GM12892 (cell line): ENCODE measurements at regions not wholly inside any gene's neighbourhood (a gene's known extent, or its start where the extent isn't known, plus 50 kb on each side); places are given as distances from the start of the nearest gene placed in this dataset.

ENCODE experiments used
- DNase-seq: peaks from one replicate; pipeline ENCODE4 v3.0.0; 2011; ENCODE audit not compliant: insufficient read length
- FAIRE-seq: peaks from 2 replicates; lab custom pipeline; 2011; peaks lifted over from hg19 to GRCh38; lab: Jason Lieb, UNC
- POLR2A ChIP-seq: IDR thresholded peaks from 2 replicates; pipeline ENCODE4 v1.6.1; 2011; ENCODE audit warnings: low read depth, low read length, control low read depth
- POLR2AphosphoS5 ChIP-seq: IDR thresholded peaks from 2 replicates; pipeline ENCODE4 v1.6.1; 2011; ENCODE audit warnings: low read depth, low read length, control low read depth
- TAF1 ChIP-seq: IDR thresholded peaks from 2 replicates; pipeline ENCODE4 v1.6.1; 2011; ENCODE audit warnings: low read depth, mild to moderate bottlenecking, control low read depth, low read length, borderline replicate concordance

DNA sequence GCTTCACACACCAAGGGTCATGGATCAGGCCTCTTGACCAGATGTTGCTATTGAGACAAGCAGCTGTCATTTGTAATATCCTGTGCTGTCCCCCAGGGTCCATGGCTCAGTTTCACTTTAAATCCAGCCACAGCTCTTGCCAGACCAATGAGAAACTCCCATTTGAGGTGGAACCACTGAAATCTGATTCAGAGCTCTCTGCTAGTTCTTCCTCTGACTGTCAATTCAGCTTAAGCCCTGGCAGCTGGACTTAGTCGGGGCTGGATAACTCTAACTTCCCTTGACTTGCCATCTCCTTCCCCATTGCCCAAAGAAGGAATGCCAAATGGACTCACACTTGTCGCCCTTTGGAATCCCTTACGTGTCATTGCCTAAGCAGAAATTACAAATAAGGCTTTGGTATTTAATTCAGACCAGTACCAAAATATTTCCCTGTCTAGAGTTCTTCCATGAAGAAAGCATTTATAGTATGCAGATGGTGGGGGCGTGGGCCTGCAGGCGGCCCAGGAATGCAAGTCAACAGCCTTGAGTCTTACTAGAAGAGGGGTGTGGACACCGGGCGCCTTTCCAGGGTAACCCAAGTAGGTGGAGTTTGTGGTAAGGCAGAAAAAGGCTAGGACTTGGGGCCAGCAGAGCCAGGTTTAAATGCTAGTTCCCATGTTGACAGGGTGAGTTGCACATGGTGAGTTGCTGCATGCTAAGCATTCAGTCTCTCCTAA is 96.9 kb upstream of the TMPO start:
- no peak for FAIRE-seq
- TF ChIP-seq POLR2A = no peak
- no peak for TF ChIP-seq POLR2AphosphoS5
- no peak for TF ChIP-seq TAF1
- no peak for DNase-seq

DNA sequence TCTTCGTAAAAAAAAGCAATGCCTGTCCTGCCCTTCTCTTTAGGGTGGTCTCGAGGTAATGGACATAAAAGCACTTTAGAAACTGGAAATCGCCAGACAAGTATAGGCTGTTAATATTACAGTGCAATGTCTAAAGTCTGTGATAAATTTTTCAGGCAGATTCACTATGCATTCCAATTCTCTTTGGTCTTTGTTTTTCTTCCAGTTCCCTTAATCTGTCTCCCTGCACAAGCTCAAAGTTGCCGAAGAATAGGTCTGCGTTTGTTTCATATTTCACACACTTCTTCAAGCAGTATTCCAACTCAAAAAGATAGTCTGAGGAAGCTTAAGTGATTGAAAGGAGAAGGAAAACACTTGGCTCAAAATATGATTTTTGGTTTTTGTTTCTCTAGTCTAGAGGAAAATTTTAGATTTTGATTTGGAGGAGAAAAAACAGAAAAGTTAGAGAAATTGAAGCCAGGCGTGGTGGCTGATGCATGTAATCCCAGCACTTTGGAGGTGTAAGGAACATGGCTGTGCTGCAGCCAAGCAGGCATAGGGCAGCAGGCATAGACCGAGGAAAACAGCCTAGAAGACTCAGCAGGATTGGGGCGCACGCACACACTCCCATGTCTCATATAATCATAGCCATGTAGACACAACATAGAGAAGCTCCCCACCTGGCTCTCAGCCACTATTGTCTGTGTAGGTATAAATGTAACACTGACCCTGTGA is 96.2 kb upstream of the TMPO start:
- no peak for FAIRE-seq
- no peak for DNase-seq
- TF ChIP-seq POLR2AphosphoS5 (no peak), TAF1 (no peak), POLR2A (no peak)

DNA sequence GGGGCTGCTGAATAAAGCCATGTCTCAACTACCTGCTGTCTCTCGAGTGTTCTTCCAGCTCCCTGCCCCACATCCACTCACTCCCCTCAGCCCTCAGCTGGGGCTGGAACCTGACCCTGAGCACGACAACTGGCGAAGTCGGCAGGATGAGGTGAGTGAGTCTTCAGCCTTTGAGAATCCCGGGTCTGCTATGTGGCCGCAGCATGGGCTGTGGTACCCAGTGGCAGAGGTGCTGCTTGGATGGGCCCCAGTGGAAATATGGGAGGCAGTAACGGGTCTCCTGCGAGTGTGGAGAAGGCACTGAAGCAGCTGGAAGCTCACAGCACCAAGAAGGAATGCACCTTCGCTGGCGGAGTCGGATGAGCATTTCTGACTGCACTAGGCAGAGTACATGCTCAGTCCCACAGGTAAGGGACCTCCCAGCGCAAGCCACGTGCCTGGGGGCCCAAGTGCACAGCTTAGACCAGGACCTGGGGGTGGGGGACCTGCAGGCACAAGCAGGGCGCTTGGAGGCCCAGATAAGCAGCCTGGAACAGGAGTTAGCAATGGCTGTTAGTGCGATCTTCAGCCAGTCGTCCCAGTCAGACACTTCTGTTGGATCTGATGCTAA is 95.5 kb upstream of the TMPO start:
- TF ChIP-seq POLR2A = no peak
- TF ChIP-seq POLR2AphosphoS5 = no peak
- TF ChIP-seq TAF1 = no peak

DNA sequence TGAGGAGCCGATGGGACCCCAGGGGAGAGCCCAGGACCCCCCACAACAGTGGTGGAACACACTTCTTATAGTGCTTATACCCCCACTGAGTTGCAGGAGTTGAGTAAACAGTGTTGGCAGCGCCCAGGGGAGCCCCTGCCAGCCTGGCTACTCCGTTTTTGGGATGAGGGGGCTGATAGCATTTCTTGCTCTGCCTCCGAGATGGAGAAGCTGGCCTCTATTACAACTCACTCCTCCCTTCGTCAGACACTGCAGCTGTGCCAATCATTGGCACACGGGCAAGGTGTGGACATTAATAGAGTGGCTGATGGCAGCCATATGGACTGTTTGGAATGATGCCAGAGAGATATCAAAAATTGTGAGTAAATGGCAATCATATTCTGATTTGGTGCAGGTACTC is 94.9 kb upstream of the TMPO start:
- no peak for FAIRE-seq
- TF ChIP-seq POLR2AphosphoS5 (no peak), TAF1 (no peak), POLR2A (no peak)

More for the DNA sequence above, 95.5 kb upstream of the TMPO start:
- FAIRE-seq (no peak), DNase-seq (no peak)

DNA sequence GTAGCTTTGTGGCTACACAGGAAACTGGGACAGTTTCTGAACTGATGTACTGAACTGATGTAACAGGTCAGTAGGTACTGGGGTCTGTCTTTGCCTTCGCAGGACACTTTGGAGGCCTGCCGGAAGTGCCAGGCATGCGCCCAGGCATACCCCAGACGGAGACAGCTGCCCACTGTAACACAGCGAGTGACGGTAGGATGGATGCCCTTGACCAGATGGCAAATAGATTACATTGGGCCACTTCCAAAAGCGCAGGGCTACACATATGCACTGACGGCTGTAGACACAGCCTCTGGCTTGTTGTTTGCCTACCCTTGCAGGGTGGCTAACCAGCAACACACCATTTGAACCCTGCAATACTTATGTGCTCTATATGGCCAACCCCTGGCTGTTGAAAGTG is 94.1 kb upstream of the TMPO start:
- FAIRE-seq (no peak), DNase-seq (no peak)
- TF ChIP-seq POLR2A = no peak
- no peak for TF ChIP-seq POLR2AphosphoS5
- no peak for TF ChIP-seq TAF1

More for the DNA sequence above, 94.9 kb upstream of the TMPO start:
- no peak for DNase-seq

DNA sequence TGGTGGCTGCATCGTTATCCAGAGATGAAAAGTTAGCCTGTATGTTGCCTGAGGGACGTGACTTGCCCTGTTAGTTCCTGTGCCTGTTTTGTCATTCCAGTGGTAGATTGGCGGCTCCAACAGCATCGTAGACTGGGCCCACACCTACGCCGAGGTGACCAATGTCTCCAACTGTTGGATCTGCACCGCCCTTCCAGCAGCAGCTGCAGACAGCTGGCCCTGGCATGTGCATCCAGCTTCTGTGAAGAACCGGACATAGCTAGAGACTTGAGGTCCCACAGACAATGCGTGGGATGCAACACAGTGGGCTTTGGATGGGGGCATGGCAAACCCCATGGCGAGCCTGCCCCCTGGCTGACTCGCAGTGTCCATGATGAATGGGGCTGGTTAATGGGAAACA is 93.0 kb upstream of the TMPO start:
- TF ChIP-seq TAF1 (no peak), POLR2AphosphoS5 (no peak), POLR2A (no peak)
- DNase-seq (no peak), FAIRE-seq (no peak)

DNA sequence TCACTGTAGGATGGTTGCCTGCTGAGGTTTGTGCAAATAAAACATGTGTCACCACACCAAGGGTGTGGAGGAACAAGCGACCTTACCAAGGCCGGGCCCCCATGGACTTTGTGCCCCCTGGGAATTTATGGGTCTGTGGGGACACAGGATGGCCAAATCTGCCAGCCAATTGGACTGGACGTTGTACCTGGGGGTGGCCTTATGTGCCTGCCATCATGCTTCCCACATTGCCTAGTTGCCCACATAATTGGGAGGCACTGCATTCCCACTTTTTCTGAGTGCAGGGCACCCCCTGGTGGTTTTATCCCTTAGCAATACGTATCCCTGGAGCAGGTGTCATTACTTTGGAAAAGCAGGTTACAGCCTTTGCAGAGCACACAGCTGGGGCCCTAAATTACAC is 92.6 kb upstream of the TMPO start:
- no peak for DNase-seq
- no peak for TF ChIP-seq POLR2A
- TF ChIP-seq TAF1 = no peak
- TF ChIP-seq POLR2AphosphoS5 = no peak

DNA sequence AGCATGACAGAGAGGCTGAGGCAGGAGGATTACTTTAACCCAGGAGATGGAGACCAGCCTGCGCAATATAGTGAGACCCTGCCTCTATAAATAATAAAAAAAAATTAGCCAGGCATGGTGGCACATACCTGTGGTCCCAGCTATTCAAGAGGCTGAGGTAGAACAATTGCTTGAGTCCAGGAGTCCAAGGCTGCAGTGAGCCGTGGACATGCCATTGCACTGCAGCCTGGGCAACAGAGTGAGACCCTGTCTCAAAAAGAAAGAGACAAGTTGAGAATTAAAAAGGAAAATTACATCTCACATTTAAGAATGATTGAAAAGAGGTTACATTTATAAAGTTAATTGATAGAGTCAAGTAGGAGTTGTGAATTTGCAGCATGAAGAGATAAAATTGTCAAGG is 91.4 kb upstream of the TMPO start:
- no peak for DNase-seq
- FAIRE-seq = no peak
- TF ChIP-seq TAF1 = no peak
- TF ChIP-seq POLR2A = no peak
- no peak for TF ChIP-seq POLR2AphosphoS5

More for the DNA sequence above, 92.6 kb upstream of the TMPO start:
- no peak for FAIRE-seq

DNA sequence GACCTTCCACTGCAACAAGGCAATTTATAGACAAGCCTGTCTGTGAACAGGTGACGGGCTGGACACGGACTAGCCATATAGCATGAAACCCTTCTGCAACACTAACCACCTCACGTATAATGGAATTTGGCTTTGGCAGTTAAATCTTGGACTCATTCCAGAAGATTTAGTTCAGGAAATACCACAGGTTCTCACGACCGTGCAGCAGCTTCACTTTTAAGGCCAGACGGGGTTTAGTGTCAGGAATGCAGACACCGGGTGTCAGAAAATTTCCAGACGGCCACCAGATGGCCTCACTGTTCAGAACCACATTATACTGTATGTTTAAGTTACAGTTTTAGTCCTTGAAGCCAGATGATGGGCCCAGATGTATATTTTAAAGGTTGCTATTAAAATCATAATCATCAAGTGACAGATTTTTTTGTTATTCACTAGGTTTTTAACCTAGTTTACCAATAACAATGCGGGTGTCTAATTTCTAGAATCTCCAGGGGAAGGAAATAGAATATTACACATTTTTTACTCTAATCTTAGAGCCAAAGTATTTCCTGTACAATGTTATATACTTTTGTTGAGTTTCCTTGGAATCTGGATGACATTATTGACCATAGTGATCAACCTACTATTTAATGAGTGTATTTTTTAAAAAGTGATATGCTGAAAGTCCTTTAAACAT is 90.5 kb upstream of the TMPO start:
- TF ChIP-seq POLR2AphosphoS5 (no peak), POLR2A (no peak), TAF1 (no peak)
- FAIRE-seq (peak; percentile 74), DNase-seq (no peak)

DNA sequence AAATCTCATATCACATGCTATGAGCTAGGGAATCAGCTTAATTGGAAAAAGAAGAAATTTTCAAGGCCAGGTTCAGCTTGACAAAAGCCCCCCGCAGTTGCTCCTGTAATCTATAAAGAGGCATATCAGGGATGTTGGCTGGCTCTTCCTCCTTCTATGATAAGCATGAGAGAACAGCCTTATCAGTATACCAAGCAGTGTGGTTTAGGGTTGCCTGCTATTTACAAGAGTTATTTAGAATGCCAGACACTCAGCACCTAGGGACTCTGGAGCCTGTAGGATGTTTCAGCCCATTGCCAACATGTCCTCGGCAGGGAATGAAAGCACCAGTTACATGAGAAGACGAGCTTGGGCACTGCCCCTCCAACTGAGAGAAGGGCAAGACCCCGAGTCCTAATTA is 89.5 kb upstream of the TMPO start:
- FAIRE-seq (no peak), DNase-seq (no peak)
- TF ChIP-seq POLR2A (no peak), TAF1 (no peak), POLR2AphosphoS5 (no peak)

DNA sequence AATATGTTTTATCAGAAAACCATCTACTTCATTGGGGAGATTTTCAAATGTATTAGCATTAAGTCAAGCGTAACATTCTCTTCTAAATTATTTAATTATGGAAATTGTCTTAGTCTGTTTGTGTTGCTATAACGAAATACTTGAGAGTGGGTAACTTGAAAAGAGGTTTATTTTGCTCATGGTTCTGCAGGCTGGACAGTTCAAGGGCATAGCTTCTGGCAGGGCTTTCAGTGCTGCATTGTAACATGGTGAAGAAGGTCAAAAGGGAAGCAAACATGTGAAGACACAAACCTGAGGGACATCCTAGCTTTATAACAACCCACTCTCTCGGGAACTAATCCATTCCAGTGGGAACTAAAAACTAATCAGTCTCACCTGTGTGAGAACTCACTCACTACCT is 84.3 kb upstream of the TMPO start:
- no peak for TF ChIP-seq POLR2AphosphoS5
- no peak for TF ChIP-seq POLR2A
- no peak for TF ChIP-seq TAF1
- DNase-seq (no peak), FAIRE-seq (no peak)
